ENCODE measurements at regions not wholly inside any gene's neighbourhood (a gene's known extent, or its start where the extent isn't known, plus 50 kb on each side); places are given as distances from the start of the nearest gene placed in this dataset.

DNA sequence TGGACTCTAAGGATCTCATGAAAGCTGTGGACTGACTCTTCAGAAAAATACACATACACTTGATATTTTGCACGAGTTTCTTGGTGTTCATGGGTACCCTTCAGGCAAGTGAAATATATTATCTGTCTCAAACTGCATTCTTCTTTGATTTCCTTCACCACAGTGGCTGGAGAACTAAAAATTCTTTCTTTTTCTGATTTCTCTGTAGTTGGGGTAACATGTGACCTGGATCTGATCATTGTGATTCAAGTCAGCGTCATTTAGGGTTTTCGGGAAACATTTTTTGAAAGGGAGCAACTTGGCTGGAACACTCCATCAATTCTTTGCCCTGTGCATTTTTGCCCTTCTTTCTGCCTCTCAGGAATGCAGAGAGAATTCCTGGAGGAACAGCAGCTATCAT lies 205.8 kb downstream of the OR2B2 start:
- TF ChIP-seq ZNF562 (CRISPR knock-in tag; IDR thresholded peaks at IDR 0.05; ENCODE audit: borderline replicate concordance) (no peak), NCOA1 (CRISPR knock-in tag; IDR thresholded peaks at IDR 0.05) (no peak), EZH2 (conservative IDR thresholded peaks at IDR 0.05; ENCODE audit: low read depth, low read length) (no peak), SIN3B (IDR thresholded peaks at IDR 0.05; ENCODE audit: low read length) (no peak), ZNF224 (CRISPR knock-in tag; IDR thresholded peaks at IDR 0.05) (no peak), PAX8 (CRISPR knock-in tag; IDR thresholded peaks at IDR 0.05; ENCODE audit: borderline replicate concordance) (no peak), CTCF (CRISPR knock-in tag; IDR thresholded peaks at IDR 0.05) (no peak), KDM6A (CRISPR knock-in tag; IDR thresholded peaks at IDR 0.05; ENCODE audit: low read depth) (no peak), HOXD1 (CRISPR knock-in tag; IDR thresholded peaks at IDR 0.05) (no peak)

Data from HepG2 (cell line).